Forelimb muscle (tissue), 1 donor: ENCODE measurements at regions not wholly inside any gene's neighbourhood (a gene's known extent, or its start where the extent isn't known, plus 50 kb on each side); places are given as distances from the start of the nearest gene placed in this dataset.
"Not testable (repeated sequence)": the region's sequence is repeated elsewhere in the genome, so short reads cannot be mapped to it uniquely, and the experiment has no call there.

Experiments used
- DNase-seq: peaks from one replicate; pipeline ENCODE4 v3.0.0-alpha.2; 2013; ENCODE audit warnings: low read depth

- no peak for DNase-seq
These were observed 603.6 kb downstream of the FBXO15 start for GRCh38 chr18:73544032-73544431.

- DNase-seq: no peak
These were observed 611.6 kb downstream of the FBXO15 start for GRCh38 chr18:73535990-73536389.

GRCh38 chr18:73535189-73535588, 612.4 kb downstream of the FBXO15 start:
- no peak for DNase-seq

GRCh38 chr18:73531601-73532000, 616.0 kb downstream of the FBXO15 start:
- no peak for DNase-seq

GRCh38 chr18:73528066-73528465, 619.6 kb downstream of the FBXO15 start:
- no peak for DNase-seq

GRCh38 chr18:73520229-73520628, 627.4 kb downstream of the FBXO15 start:
- no peak for DNase-seq

- DNase-seq: not testable (repeated sequence)
These were observed 631.6 kb downstream of the FBXO15 start for GRCh38 chr18:73516056-73516455.

GRCh38 chr18:73514449-73514848, 633.2 kb downstream of the FBXO15 start:
- DNase-seq: no peak

GRCh38 chr18:73511771-73512503, 635.7 kb downstream of the FBXO15 start:
- DNase-seq: no peak

- DNase-seq: no peak
These were observed 638.2 kb downstream of the FBXO15 start for GRCh38 chr18:73509460-73509859.

- no peak for DNase-seq
These were observed 635.5 kb upstream of the NETO1 start for GRCh38 chr18:73503326-73503725.

- no peak for DNase-seq
These were observed 620.2 kb upstream of the NETO1 start for GRCh38 chr18:73487966-73488365.

GRCh38 chr18:73485166-73485565, 617.4 kb upstream of the NETO1 start:
- no peak for DNase-seq

- no peak for DNase-seq
These were observed 615.1 kb upstream of the NETO1 start for GRCh38 chr18:73482901-73483300.

- DNase-seq: no peak
These were observed 611.7 kb upstream of the NETO1 start for GRCh38 chr18:73479477-73479876.

- DNase-seq: no peak
These were observed 610.4 kb upstream of the NETO1 start for GRCh38 chr18:73478191-73478590.

GRCh38 chr18:73476031-73476430, 608.2 kb upstream of the NETO1 start:
- DNase-seq: no peak

- DNase-seq: no peak
These were observed 594.3 kb upstream of the NETO1 start for GRCh38 chr18:73462092-73462491.

- DNase-seq: no peak
These were observed 593.9 kb upstream of the NETO1 start for GRCh38 chr18:73461780-73462059.

- DNase-seq: no peak
These were observed 593.4 kb upstream of the NETO1 start for GRCh38 chr18:73461038-73461779.

- no peak for DNase-seq
These were observed 590.6 kb upstream of the NETO1 start for GRCh38 chr18:73458186-73458964.

GRCh38 chr18:73456643-73457042, 588.9 kb upstream of the NETO1 start:
- DNase-seq: no peak

- no peak for DNase-seq
These were observed 585.1 kb upstream of the NETO1 start for GRCh38 chr18:73452866-73453265.
